ENCODE measurements at regions not wholly inside any gene's neighbourhood (a gene's known extent, or its start where the extent isn't known, plus 50 kb on each side); places are given as distances from the start of the nearest gene placed in this dataset.

GRCh38 chr17:12376276-12376675 is 289.4 kb upstream of the MYOCD start:
- TF ChIP-seq POLR2A (IDR thresholded peaks at IDR 0.05) (no peak), CTCF (IDR thresholded peaks at IDR 0.05) (no peak)
